ENCODE measurements at regions not wholly inside any gene's neighbourhood (a gene's known extent, or its start where the extent isn't known, plus 50 kb on each side); places are given as distances from the start of the nearest gene placed in this dataset.

- H3K4me1 Mint-ChIP-seq: peaks cover 2% of the 10 kb centered on the region
- H3K4me3 ChIP-seq (replicated peaks in 1 of 3; ENCODE audit: low read depth in 2 of 3, low read length in 3 of 3): no peak overlapping the region
Observed at GRCh38 chr21:29450058-29450457, 151.3 kb downstream of the BACH1 start.

GRCh38 chr21:29453511-29453910 lies 154.8 kb downstream of the BACH1 start:
- TF ChIP-seq, protein P1, sequence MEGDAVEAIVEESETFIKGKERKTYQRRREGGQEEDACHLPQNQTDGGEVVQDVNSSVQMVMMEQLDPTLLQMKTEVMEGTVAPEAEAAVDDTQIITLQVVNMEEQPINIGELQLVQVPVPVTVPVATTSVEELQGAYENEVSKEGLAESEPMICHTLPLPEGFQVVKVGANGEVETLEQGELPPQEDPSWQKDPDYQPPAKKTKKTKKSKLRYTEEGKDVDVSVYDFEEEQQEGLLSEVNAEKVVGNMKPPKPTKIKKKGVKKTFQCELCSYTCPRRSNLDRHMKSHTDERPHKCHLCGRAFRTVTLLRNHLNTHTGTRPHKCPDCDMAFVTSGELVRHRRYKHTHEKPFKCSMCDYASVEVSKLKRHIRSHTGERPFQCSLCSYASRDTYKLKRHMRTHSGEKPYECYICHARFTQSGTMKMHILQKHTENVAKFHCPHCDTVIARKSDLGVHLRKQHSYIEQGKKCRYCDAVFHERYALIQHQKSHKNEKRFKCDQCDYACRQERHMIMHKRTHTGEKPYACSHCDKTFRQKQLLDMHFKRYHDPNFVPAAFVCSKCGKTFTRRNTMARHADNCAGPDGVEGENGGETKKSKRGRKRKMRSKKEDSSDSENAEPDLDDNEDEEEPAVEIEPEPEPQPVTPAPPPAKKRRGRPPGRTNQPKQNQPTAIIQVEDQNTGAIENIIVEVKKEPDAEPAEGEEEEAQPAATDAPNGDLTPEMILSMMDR (IDR thresholded peaks at IDR 0.05): no peak
- H3K27me3 Mint-ChIP-seq (ENCODE audit: low read depth in 3 of 3): no peaks in the 10 kb centered on the region
- Histone ChIP-seq H3K4me3 (replicated peaks in 1 of 3; ENCODE audit: low read depth in 2 of 3, low read length in 3 of 3) (no peak overlapping the region), H3K36me3 (replicated peaks in 1 of 2; ENCODE audit: control insufficient read depth in 1 of 2, insufficient read depth in 2 of 2, low read length in 2 of 2) (peaks cover 0 to 4% of the 10 kb centered on the region in 2 donors), H3K4me1 (ENCODE audit: control insufficient read depth in 1 of 2, insufficient read depth in 2 of 2, low read length in 2 of 2) (no peaks in the 10 kb centered on the region), H3K27ac (ENCODE audit: low read depth in 1 of 2, low read length in 2 of 2) (no peak overlapping the region), H2AFZ (ENCODE audit: insufficient read depth, low read depth, low read length, poor library complexity, severe bottlenecking) (no peak overlapping the region), H3K79me2 (ENCODE audit: insufficient read depth, low read length) (no peaks in the 10 kb centered on the region), H3K4me2 (replicated peaks; ENCODE audit: extremely low read depth, low read length, poor library complexity, severe bottlenecking) (no peak overlapping the region), H3K9me3 (replicated peaks in 1 of 2; ENCODE audit: control insufficient read depth in 1 of 2, insufficient read depth in 1 of 2, low read length in 2 of 2) (peaks cover 0 to 5% of the 10 kb centered on the region in 2 donors), H4K20me1 (ENCODE audit: insufficient read depth, low read length) (no peaks in the 10 kb centered on the region), H3K9ac (ENCODE audit: insufficient read depth, low read length, poor library complexity, severe bottlenecking) (no peak overlapping the region), H3K27me3 (ENCODE audit: control insufficient read depth in 2 of 2, insufficient read depth in 2 of 2, low read length in 2 of 2) (no peaks in the 10 kb centered on the region)
- peaks cover 13 to 27% of the 10 kb centered on the region in 2 donors for H3K36me3 Mint-ChIP-seq
- intact Hi-C loops (cut with micrococcal nuclease): no loop called here
- no peak overlapping the region for H3K4me3 Mint-ChIP-seq
- DNase-seq: no peak
- peaks cover 2% of the 10 kb centered on the region for H3K4me1 Mint-ChIP-seq
- no peak overlapping the region for H3K27ac Mint-ChIP-seq
- no CpG with 5 or more reads among the region's 3 CpGs for WGBS (ENCODE audit: insufficient coverage)
- H3K9me3 Mint-ChIP-seq: peaks cover 7 to 16% (median 10%) of the 10 kb centered on the region in 7 donors

More at GRCh38 chr21:29450058-29450457, 151.3 kb downstream of the BACH1 start:
- H3K9me3 ChIP-seq (replicated peaks in 1 of 2; ENCODE audit: control insufficient read depth in 1 of 2, insufficient read depth in 1 of 2, low read length in 2 of 2): peaks cover 0 to 10% of the 10 kb centered on the region in 2 donors
- H3K9ac ChIP-seq (ENCODE audit: insufficient read depth, low read length, poor library complexity, severe bottlenecking): no peak overlapping the region
- H3K27ac ChIP-seq (ENCODE audit: low read depth in 1 of 2, low read length in 2 of 2): no peak overlapping the region
- TF ChIP-seq, protein P1 (IDR thresholded peaks at IDR 0.05): no peak
- WGBS (ENCODE audit: insufficient coverage): 100% methylated on average over 2 of the region's 6 CpGs
- H3K27ac Mint-ChIP-seq: no peak overlapping the region
- H3K4me1 ChIP-seq (ENCODE audit: control insufficient read depth in 1 of 2, insufficient read depth in 2 of 2, low read length in 2 of 2): no peaks in the 10 kb centered on the region
- H3K9me3 Mint-ChIP-seq: peaks cover 12 to 21% (median 16%) of the 10 kb centered on the region in 7 donors
- no peaks in the 10 kb centered on the region for H4K20me1 ChIP-seq (ENCODE audit: insufficient read depth, low read length)
- no peak overlapping the region for H2AFZ ChIP-seq (ENCODE audit: insufficient read depth, low read depth, low read length, poor library complexity, severe bottlenecking)
- H3K4me3 Mint-ChIP-seq: no peak overlapping the region
- no peak overlapping the region for H3K4me2 ChIP-seq (replicated peaks; ENCODE audit: extremely low read depth, low read length, poor library complexity, severe bottlenecking)
- no peaks in the 10 kb centered on the region for H3K79me2 ChIP-seq (ENCODE audit: insufficient read depth, low read length)
- H3K27me3 Mint-ChIP-seq (ENCODE audit: low read depth in 3 of 3): no peaks in the 10 kb centered on the region
- H3K27me3 ChIP-seq (ENCODE audit: control insufficient read depth in 2 of 2, insufficient read depth in 2 of 2, low read length in 2 of 2): no peaks in the 10 kb centered on the region
- DNase-seq: no peak
- H3K36me3 Mint-ChIP-seq: peaks cover 12 to 16% of the 10 kb centered on the region in 2 donors
- H3K36me3 ChIP-seq (replicated peaks in 1 of 2; ENCODE audit: control insufficient read depth in 1 of 2, insufficient read depth in 2 of 2, low read length in 2 of 2): peaks cover 0 to 4% of the 10 kb centered on the region in 2 donors
- intact Hi-C loops (cut with micrococcal nuclease): no loop called here

Data from CD14-positive monocyte (primary cell).